ENCODE measurements at regions not wholly inside any gene's neighbourhood (a gene's known extent, or its start where the extent isn't known, plus 50 kb on each side); places are given as distances from the start of the nearest gene placed in this dataset.

GRCh38 chrX:7399373-7399772, 251.4 kb upstream of the PUDP start:
- no peaks in the 10 kb centered on the region for H3K36me3 ChIP-seq
- no peak overlapping the region for H3K4me3 ChIP-seq
- TF ChIP-seq, protein P1, sequence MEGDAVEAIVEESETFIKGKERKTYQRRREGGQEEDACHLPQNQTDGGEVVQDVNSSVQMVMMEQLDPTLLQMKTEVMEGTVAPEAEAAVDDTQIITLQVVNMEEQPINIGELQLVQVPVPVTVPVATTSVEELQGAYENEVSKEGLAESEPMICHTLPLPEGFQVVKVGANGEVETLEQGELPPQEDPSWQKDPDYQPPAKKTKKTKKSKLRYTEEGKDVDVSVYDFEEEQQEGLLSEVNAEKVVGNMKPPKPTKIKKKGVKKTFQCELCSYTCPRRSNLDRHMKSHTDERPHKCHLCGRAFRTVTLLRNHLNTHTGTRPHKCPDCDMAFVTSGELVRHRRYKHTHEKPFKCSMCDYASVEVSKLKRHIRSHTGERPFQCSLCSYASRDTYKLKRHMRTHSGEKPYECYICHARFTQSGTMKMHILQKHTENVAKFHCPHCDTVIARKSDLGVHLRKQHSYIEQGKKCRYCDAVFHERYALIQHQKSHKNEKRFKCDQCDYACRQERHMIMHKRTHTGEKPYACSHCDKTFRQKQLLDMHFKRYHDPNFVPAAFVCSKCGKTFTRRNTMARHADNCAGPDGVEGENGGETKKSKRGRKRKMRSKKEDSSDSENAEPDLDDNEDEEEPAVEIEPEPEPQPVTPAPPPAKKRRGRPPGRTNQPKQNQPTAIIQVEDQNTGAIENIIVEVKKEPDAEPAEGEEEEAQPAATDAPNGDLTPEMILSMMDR (IDR thresholded peaks at IDR 0.05; ENCODE audit: borderline replicate concordance), result no peak
- no peaks in the 10 kb centered on the region for H3K9me3 ChIP-seq (replicated peaks)
- no peaks in the 10 kb centered on the region for H3K4me1 ChIP-seq
- intact Hi-C loops (cut with micrococcal nuclease), result no loop called here
- no peak for DNase-seq
- H3K27ac ChIP-seq (replicated peaks), result no peak overlapping the region
- no peaks in the 10 kb centered on the region for H3K27me3 ChIP-seq (ENCODE audit: low read depth)

DNA sequence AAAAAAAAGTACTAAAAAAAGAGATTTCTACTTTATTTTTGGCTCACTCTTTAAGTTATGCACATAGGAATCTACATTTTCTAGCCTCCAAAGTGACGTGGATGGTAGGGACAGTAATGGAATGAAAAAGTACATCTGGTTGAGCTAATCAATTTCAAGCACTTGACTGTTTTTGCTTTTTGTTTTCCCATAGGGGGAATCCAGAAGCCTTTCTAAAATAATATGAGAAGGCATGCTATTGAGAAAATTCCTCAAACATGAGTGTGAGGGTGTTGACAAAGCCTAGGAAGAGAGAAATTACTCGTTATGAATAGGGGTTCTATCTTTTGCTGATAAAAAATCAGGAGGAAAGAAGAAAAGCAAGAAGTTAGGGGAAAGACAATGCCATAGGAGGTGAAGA, 242.5 kb upstream of the PUDP start:
- H3K27ac ChIP-seq (replicated peaks), result no peak overlapping the region
- no peaks in the 10 kb centered on the region for H3K4me1 ChIP-seq
- no peaks in the 10 kb centered on the region for H3K36me3 ChIP-seq
- TF ChIP-seq, protein P1 (IDR thresholded peaks at IDR 0.05; ENCODE audit: borderline replicate concordance), result no peak
- no peaks in the 10 kb centered on the region for H3K9me3 ChIP-seq (replicated peaks)
- no peaks in the 10 kb centered on the region for H3K27me3 ChIP-seq (ENCODE audit: low read depth)
- DNase-seq, result no peak
- intact Hi-C loops (cut with micrococcal nuclease), result no loop called here
- no peak overlapping the region for H3K4me3 ChIP-seq

DNA sequence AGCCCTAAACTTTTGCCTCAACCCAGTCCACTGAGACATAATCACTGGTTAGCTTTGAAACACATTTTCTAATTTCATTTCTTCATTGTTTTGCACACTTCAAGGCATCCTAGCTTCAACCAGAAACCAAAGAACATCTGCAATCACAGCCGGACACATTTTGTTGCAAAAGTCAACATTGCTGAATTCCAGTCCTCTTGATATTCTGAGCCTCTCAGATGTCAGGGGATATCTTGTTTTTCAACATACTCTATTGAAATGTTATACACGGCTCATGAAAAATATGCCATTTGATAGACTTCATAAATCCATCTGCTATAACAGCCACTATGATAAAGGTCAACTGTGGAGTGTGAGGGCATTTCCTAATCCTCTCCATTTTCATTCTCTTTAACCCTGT, 241.6 kb upstream of the PUDP start:
- TF ChIP-seq, protein P1 (IDR thresholded peaks at IDR 0.05; ENCODE audit: borderline replicate concordance), result no peak
- intact Hi-C loops (cut with micrococcal nuclease), result no loop called here
- H3K9me3 ChIP-seq (replicated peaks), result no peaks in the 10 kb centered on the region
- H3K36me3 ChIP-seq, result no peaks in the 10 kb centered on the region
- no peak for DNase-seq
- no peaks in the 10 kb centered on the region for H3K4me1 ChIP-seq
- no peak overlapping the region for H3K27ac ChIP-seq (replicated peaks)
- no peaks in the 10 kb centered on the region for H3K27me3 ChIP-seq (ENCODE audit: low read depth)
- no peak overlapping the region for H3K4me3 ChIP-seq

- no peaks in the 10 kb centered on the region for H3K9me3 ChIP-seq (replicated peaks)
- DNase-seq, result no peak
- no peak overlapping the region for H3K4me3 ChIP-seq
- no peaks in the 10 kb centered on the region for H3K4me1 ChIP-seq
- intact Hi-C loops (cut with micrococcal nuclease), result no loop called here
- no peaks in the 10 kb centered on the region for H3K36me3 ChIP-seq
- no peaks in the 10 kb centered on the region for H3K27me3 ChIP-seq (ENCODE audit: low read depth)
- no peak overlapping the region for H3K27ac ChIP-seq (replicated peaks)
- TF ChIP-seq, protein P1 (IDR thresholded peaks at IDR 0.05; ENCODE audit: borderline replicate concordance), result no peak
These were observed 237.2 kb upstream of the PUDP start for GRCh38 chrX:7385131-7385530.

DNA sequence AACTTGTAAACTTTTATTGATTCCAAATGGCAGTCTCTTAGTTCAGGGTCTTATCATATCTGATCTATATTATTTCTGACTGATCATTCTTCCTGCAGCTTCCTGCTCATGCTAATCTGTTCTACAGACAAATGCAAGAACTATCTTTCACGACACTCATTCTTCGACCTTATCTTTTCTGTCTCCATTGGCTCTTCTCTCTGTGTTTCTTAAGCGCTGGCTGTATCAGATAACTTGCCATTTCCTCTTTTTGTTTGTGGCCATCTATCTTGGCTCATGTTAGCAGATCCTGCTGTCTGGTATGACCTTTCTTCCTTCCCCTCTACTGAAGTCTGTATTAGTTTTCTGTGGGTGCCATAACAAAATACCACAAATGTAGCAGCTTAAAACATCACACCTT, 230.5 kb upstream of the PUDP start:
- intact Hi-C loops (cut with micrococcal nuclease), result no loop called here
- no peak for DNase-seq
- Histone ChIP-seq H3K4me1 (no peaks in the 10 kb centered on the region), H3K27ac (replicated peaks) (no peak overlapping the region), H3K36me3 (no peaks in the 10 kb centered on the region), H3K27me3 (ENCODE audit: low read depth) (no peaks in the 10 kb centered on the region), H3K9me3 (replicated peaks) (no peaks in the 10 kb centered on the region), H3K4me3 (no peak overlapping the region)
- TF ChIP-seq, protein P1 (IDR thresholded peaks at IDR 0.05; ENCODE audit: borderline replicate concordance), result no peak
